ENCODE measurements at regions not wholly inside any gene's neighbourhood (a gene's known extent, or its start where the extent isn't known, plus 50 kb on each side); places are given as distances from the start of the nearest gene placed in this dataset.
"Not testable (repeated sequence)": the region's sequence is repeated elsewhere in the genome, so short reads cannot be mapped to it uniquely, and the experiment has no call there.

GRCh38 chr2:7094231-7094741, 177.1 kb downstream of the RNF144A start:
- Histone ChIP-seq H3K36me3 (ENCODE audit: control insufficient read depth, insufficient read depth, low read length) (no peaks in the 10 kb centered on the region), H3K9ac (ENCODE audit: low read depth, low read length) (no peak overlapping the region), H3K9me3 (ENCODE audit: control insufficient read depth, insufficient read depth, low read length) (no peaks in the 10 kb centered on the region), H3K27me3 (ENCODE audit: control insufficient read depth, insufficient read depth, low read length) (no peaks in the 10 kb centered on the region), H3K4me3 (ENCODE audit: low read depth, low read length) (no peak overlapping the region), H3K4me1 (ENCODE audit: control insufficient read depth, insufficient read depth, low read length) (no peaks in the 10 kb centered on the region)

- Histone ChIP-seq H3K9me3 (ENCODE audit: control insufficient read depth, insufficient read depth, low read length) (no peaks in the 10 kb centered on the region), H3K9ac (ENCODE audit: low read depth, low read length) (no peak overlapping the region), H3K27me3 (ENCODE audit: control insufficient read depth, insufficient read depth, low read length) (no peaks in the 10 kb centered on the region), H3K36me3 (ENCODE audit: control insufficient read depth, insufficient read depth, low read length) (no peaks in the 10 kb centered on the region), H3K4me3 (ENCODE audit: low read depth, low read length) (no peak overlapping the region), H3K4me1 (ENCODE audit: control insufficient read depth, insufficient read depth, low read length) (no peaks in the 10 kb centered on the region)
These were observed 179.6 kb downstream of the RNF144A start for GRCh38 chr2:7096726-7097352.

- Histone ChIP-seq H3K36me3 (ENCODE audit: control insufficient read depth, insufficient read depth, low read length) (no peaks in the 10 kb centered on the region), H3K9me3 (ENCODE audit: control insufficient read depth, insufficient read depth, low read length) (no peaks in the 10 kb centered on the region), H3K4me3 (ENCODE audit: low read depth, low read length) (no peak overlapping the region), H3K4me1 (ENCODE audit: control insufficient read depth, insufficient read depth, low read length) (no peaks in the 10 kb centered on the region), H3K27me3 (ENCODE audit: control insufficient read depth, insufficient read depth, low read length) (no peaks in the 10 kb centered on the region), H3K9ac (ENCODE audit: low read depth, low read length) (no peak overlapping the region)
These were observed 180.2 kb downstream of the RNF144A start for GRCh38 chr2:7097353-7097895.

- no peak overlapping the region for H3K4me3 ChIP-seq (ENCODE audit: low read depth, low read length)
- no peaks in the 10 kb centered on the region for H3K9me3 ChIP-seq (ENCODE audit: control insufficient read depth, insufficient read depth, low read length)
- H3K9ac ChIP-seq (ENCODE audit: low read depth, low read length): no peak overlapping the region
- no peaks in the 10 kb centered on the region for H3K27me3 ChIP-seq (ENCODE audit: control insufficient read depth, insufficient read depth, low read length)
- no peaks in the 10 kb centered on the region for H3K4me1 ChIP-seq (ENCODE audit: control insufficient read depth, insufficient read depth, low read length)
- H3K36me3 ChIP-seq (ENCODE audit: control insufficient read depth, insufficient read depth, low read length): no peaks in the 10 kb centered on the region
These were observed 181.6 kb downstream of the RNF144A start for GRCh38 chr2:7098816-7099215.

GRCh38 chr2:7099687-7100086, 182.5 kb downstream of the RNF144A start:
- H3K27me3 ChIP-seq (ENCODE audit: control insufficient read depth, insufficient read depth, low read length); H3K36me3 ChIP-seq (ENCODE audit: control insufficient read depth, insufficient read depth, low read length); H3K4me1 ChIP-seq (ENCODE audit: control insufficient read depth, insufficient read depth, low read length); H3K4me3 ChIP-seq (ENCODE audit: low read depth, low read length); H3K9me3 ChIP-seq (ENCODE audit: control insufficient read depth, insufficient read depth, low read length); H3K9ac ChIP-seq (ENCODE audit: low read depth, low read length): not testable (repeated sequence)

GRCh38 chr2:7102826-7103225, 185.6 kb downstream of the RNF144A start:
- H3K27me3 ChIP-seq (ENCODE audit: control insufficient read depth, insufficient read depth, low read length): no peaks in the 10 kb centered on the region
- no peaks in the 10 kb centered on the region for H3K36me3 ChIP-seq (ENCODE audit: control insufficient read depth, insufficient read depth, low read length)
- no peak overlapping the region for H3K4me3 ChIP-seq (ENCODE audit: low read depth, low read length)
- no peaks in the 10 kb centered on the region for H3K9me3 ChIP-seq (ENCODE audit: control insufficient read depth, insufficient read depth, low read length)
- no peaks in the 10 kb centered on the region for H3K4me1 ChIP-seq (ENCODE audit: control insufficient read depth, insufficient read depth, low read length)
- no peak overlapping the region for H3K9ac ChIP-seq (ENCODE audit: low read depth, low read length)

- no peaks in the 10 kb centered on the region for H3K9me3 ChIP-seq (ENCODE audit: control insufficient read depth, insufficient read depth, low read length)
- H3K4me3 ChIP-seq (ENCODE audit: low read depth, low read length): no peak overlapping the region
- no peaks in the 10 kb centered on the region for H3K27me3 ChIP-seq (ENCODE audit: control insufficient read depth, insufficient read depth, low read length)
- H3K9ac ChIP-seq (ENCODE audit: low read depth, low read length): no peak overlapping the region
- no peaks in the 10 kb centered on the region for H3K36me3 ChIP-seq (ENCODE audit: control insufficient read depth, insufficient read depth, low read length)
- no peaks in the 10 kb centered on the region for H3K4me1 ChIP-seq (ENCODE audit: control insufficient read depth, insufficient read depth, low read length)
These were observed 191.8 kb downstream of the RNF144A start for GRCh38 chr2:7108792-7109532.

GRCh38 chr2:7109533-7109885, 192.3 kb downstream of the RNF144A start:
- no peak overlapping the region for H3K4me3 ChIP-seq (ENCODE audit: low read depth, low read length)
- no peaks in the 10 kb centered on the region for H3K9me3 ChIP-seq (ENCODE audit: control insufficient read depth, insufficient read depth, low read length)
- H3K9ac ChIP-seq (ENCODE audit: low read depth, low read length): no peak overlapping the region
- H3K27me3 ChIP-seq (ENCODE audit: control insufficient read depth, insufficient read depth, low read length): no peaks in the 10 kb centered on the region
- no peaks in the 10 kb centered on the region for H3K36me3 ChIP-seq (ENCODE audit: control insufficient read depth, insufficient read depth, low read length)
- H3K4me1 ChIP-seq (ENCODE audit: control insufficient read depth, insufficient read depth, low read length): no peaks in the 10 kb centered on the region

- Histone ChIP-seq H3K36me3 (ENCODE audit: control insufficient read depth, insufficient read depth, low read length) (no peaks in the 10 kb centered on the region), H3K27me3 (ENCODE audit: control insufficient read depth, insufficient read depth, low read length) (no peaks in the 10 kb centered on the region), H3K4me1 (ENCODE audit: control insufficient read depth, insufficient read depth, low read length) (no peaks in the 10 kb centered on the region), H3K4me3 (ENCODE audit: low read depth, low read length) (no peak overlapping the region), H3K9me3 (ENCODE audit: control insufficient read depth, insufficient read depth, low read length) (no peaks in the 10 kb centered on the region), H3K9ac (ENCODE audit: low read depth, low read length) (no peak overlapping the region)
These were observed 194.4 kb downstream of the RNF144A start for GRCh38 chr2:7111626-7112025.

- H3K27me3 ChIP-seq (ENCODE audit: control insufficient read depth, insufficient read depth, low read length): no peaks in the 10 kb centered on the region
- H3K36me3 ChIP-seq (ENCODE audit: control insufficient read depth, insufficient read depth, low read length): no peaks in the 10 kb centered on the region
These were observed 198.2 kb downstream of the RNF144A start for GRCh38 chr2:7115364-7115763.

GRCh38 chr2:7115906-7116305, 198.7 kb downstream of the RNF144A start:
- Histone ChIP-seq H3K4me1 (ENCODE audit: control insufficient read depth, insufficient read depth, low read length) (no peaks in the 10 kb centered on the region), H3K4me3 (ENCODE audit: low read depth, low read length) (no peak overlapping the region), H3K9ac (ENCODE audit: low read depth, low read length) (no peak overlapping the region), H3K9me3 (ENCODE audit: control insufficient read depth, insufficient read depth, low read length) (no peaks in the 10 kb centered on the region), H3K36me3 (ENCODE audit: control insufficient read depth, insufficient read depth, low read length) (no peaks in the 10 kb centered on the region), H3K27me3 (ENCODE audit: control insufficient read depth, insufficient read depth, low read length) (no peaks in the 10 kb centered on the region)

More at GRCh38 chr2:7115364-7115763, 198.2 kb downstream of the RNF144A start:
- Histone ChIP-seq H3K9ac (ENCODE audit: low read depth, low read length) (no peak overlapping the region), H3K4me1 (ENCODE audit: control insufficient read depth, insufficient read depth, low read length) (no peaks in the 10 kb centered on the region), H3K4me3 (ENCODE audit: low read depth, low read length) (no peak overlapping the region), H3K9me3 (ENCODE audit: control insufficient read depth, insufficient read depth, low read length) (no peaks in the 10 kb centered on the region)

- H3K9ac ChIP-seq (ENCODE audit: low read depth, low read length): no peak overlapping the region
- no peaks in the 10 kb centered on the region for H3K27me3 ChIP-seq (ENCODE audit: control insufficient read depth, insufficient read depth, low read length)
- H3K9me3 ChIP-seq (ENCODE audit: control insufficient read depth, insufficient read depth, low read length): no peaks in the 10 kb centered on the region
- H3K4me3 ChIP-seq (ENCODE audit: low read depth, low read length): no peak overlapping the region
- H3K4me1 ChIP-seq (ENCODE audit: control insufficient read depth, insufficient read depth, low read length): no peaks in the 10 kb centered on the region
- H3K36me3 ChIP-seq (ENCODE audit: control insufficient read depth, insufficient read depth, low read length): no peaks in the 10 kb centered on the region
These were observed 199.3 kb downstream of the RNF144A start for GRCh38 chr2:7116511-7116910.
